ENCODE measurements at regions not wholly inside any gene's neighbourhood (a gene's known extent, or its start where the extent isn't known, plus 50 kb on each side); places are given as distances from the start of the nearest gene placed in this dataset.
"Not testable (repeated sequence)": the region's sequence is repeated elsewhere in the genome, so short reads cannot be mapped to it uniquely, and the experiment has no call there.

GRCh38 chr9:86488345-86488744 is 134.1 kb upstream of the TUT7 start:
- TF ChIP-seq CTCF (IDR thresholded peaks at IDR 0.05; ENCODE audit: extremely low read depth, missing control alignments) = no peak
- no peak for DNase-seq (ENCODE audit: low spot score)

- DNase-seq (ENCODE audit: low spot score) = no peak
- TF ChIP-seq CTCF (IDR thresholded peaks at IDR 0.05; ENCODE audit: extremely low read depth, missing control alignments) = no peak
Observed at GRCh38 chr9:86487838-86488233, 133.6 kb upstream of the TUT7 start.

- peak; percentile 30 for DNase-seq (ENCODE audit: low spot score)
- TF ChIP-seq CTCF (IDR thresholded peaks at IDR 0.05; ENCODE audit: extremely low read depth, missing control alignments) = no peak
Observed at GRCh38 chr9:86486891-86487837, 133.0 kb upstream of the TUT7 start.

GRCh38 chr9:86485359-86485758 is 131.1 kb upstream of the TUT7 start:
- no peak for DNase-seq (ENCODE audit: low spot score)

GRCh38 chr9:86483496-86483895 is 129.3 kb upstream of the TUT7 start:
- no peak for TF ChIP-seq CTCF (IDR thresholded peaks at IDR 0.05; ENCODE audit: extremely low read depth, missing control alignments)
- no peak for DNase-seq (ENCODE audit: low spot score)

More at GRCh38 chr9:86485359-86485758, 131.1 kb upstream of the TUT7 start:
- TF ChIP-seq CTCF (IDR thresholded peaks at IDR 0.05; ENCODE audit: extremely low read depth, missing control alignments) = no peak

- no peak for DNase-seq (ENCODE audit: low spot score)
- TF ChIP-seq CTCF (IDR thresholded peaks at IDR 0.05; ENCODE audit: extremely low read depth, missing control alignments) = no peak
Observed at GRCh38 chr9:86481466-86481865, 127.3 kb upstream of the TUT7 start.

GRCh38 chr9:86475255-86475654 is 121.0 kb upstream of the TUT7 start:
- not testable (repeated sequence) for DNase-seq (ENCODE audit: low spot score)

All from GM20000 (cell line).